NCI-H1930 (cell line): ENCODE measurements at regions not wholly inside any gene's neighbourhood (a gene's known extent, or its start where the extent isn't known, plus 50 kb on each side); places are given as distances from the start of the nearest gene placed in this dataset.
"Not testable (repeated sequence)": the region's sequence is repeated elsewhere in the genome, so short reads cannot be mapped to it uniquely, and the experiment has no call there.

ENCODE experiments used
- DNase-seq, 2 experiments: peaks; one replicate each; lab custom pipeline; 2025; lab: John Stamatoyannopoulos, UW

- DNase-seq, result no peak
Measured at GRCh38 chr6:141498977-141499376, 633.7 kb upstream of the GJE1 start.

GRCh38 chr6:141492521-141493284 lies 640.0 kb upstream of the GJE1 start:
- DNase-seq, result no peak

GRCh38 chr6:141491684-141492083 lies 641.0 kb upstream of the GJE1 start:
- no peak for DNase-seq

GRCh38 chr6:141490982-141491381 lies 641.7 kb upstream of the GJE1 start:
- DNase-seq, result no peak

- DNase-seq, result no peak
Measured at GRCh38 chr6:141488488-141488887, 644.2 kb upstream of the GJE1 start.

GRCh38 chr6:141486942-141487341 lies 645.8 kb upstream of the GJE1 start:
- DNase-seq, result no peak

- no peak for DNase-seq
Measured at GRCh38 chr6:141484711-141485110, 648.0 kb upstream of the GJE1 start.

GRCh38 chr6:141483598-141484061 lies 649.1 kb upstream of the GJE1 start:
- DNase-seq, result peak in 1 of 2 experiments; percentile 27

- peak; percentile 20 to 57 for DNase-seq
Measured at GRCh38 chr6:141482796-141483597, 649.7 kb upstream of the GJE1 start.

- DNase-seq, result no peak
Measured at GRCh38 chr6:141475259-141475658, 657.5 kb upstream of the GJE1 start.

- DNase-seq, result no peak
Measured at GRCh38 chr6:141472162-141472928, 660.4 kb upstream of the GJE1 start.

GRCh38 chr6:141470810-141471209 lies 661.9 kb upstream of the GJE1 start:
- DNase-seq, result no peak

- no peak for DNase-seq
Measured at GRCh38 chr6:141467881-141468280, 664.8 kb upstream of the GJE1 start.

- no peak for DNase-seq
Measured at GRCh38 chr6:141467041-141467440, 665.7 kb upstream of the GJE1 start.

- peak in 1 of 2 experiments; percentile 28 for DNase-seq
Measured at GRCh38 chr6:141464896-141465295, 667.8 kb upstream of the GJE1 start.

- DNase-seq, result peak; percentile 34 to 74
Measured at GRCh38 chr6:141464490-141464889, 668.2 kb upstream of the GJE1 start.

- DNase-seq, result no peak
Measured at GRCh38 chr6:141463237-141463977, 669.3 kb upstream of the GJE1 start.

GRCh38 chr6:141460743-141461484 lies 671.8 kb upstream of the GJE1 start:
- DNase-seq, result no peak

- not testable (repeated sequence) for DNase-seq
Measured at GRCh38 chr6:141460245-141460644, 672.5 kb upstream of the GJE1 start.

- DNase-seq, result not testable (repeated sequence)
Measured at GRCh38 chr6:141457984-141458383, 674.7 kb upstream of the GJE1 start.

GRCh38 chr6:141452354-141452686 lies 680.4 kb upstream of the GJE1 start:
- no peak for DNase-seq
